SHP77 treated with DMSO at 0.1 percent for 48 hours (cell line): ENCODE measurements at regions not wholly inside any gene's neighbourhood (a gene's known extent, or its start where the extent isn't known, plus 50 kb on each side); places are given as distances from the start of the nearest gene placed in this dataset.
"Not testable (repeated sequence)": the region's sequence is repeated elsewhere in the genome, so short reads cannot be mapped to it uniquely, and the experiment has no call there.

Source experiments
- DNase-seq: peaks from one replicate; lab custom pipeline; 2025; lab: John Stamatoyannopoulos, UW

DNA sequence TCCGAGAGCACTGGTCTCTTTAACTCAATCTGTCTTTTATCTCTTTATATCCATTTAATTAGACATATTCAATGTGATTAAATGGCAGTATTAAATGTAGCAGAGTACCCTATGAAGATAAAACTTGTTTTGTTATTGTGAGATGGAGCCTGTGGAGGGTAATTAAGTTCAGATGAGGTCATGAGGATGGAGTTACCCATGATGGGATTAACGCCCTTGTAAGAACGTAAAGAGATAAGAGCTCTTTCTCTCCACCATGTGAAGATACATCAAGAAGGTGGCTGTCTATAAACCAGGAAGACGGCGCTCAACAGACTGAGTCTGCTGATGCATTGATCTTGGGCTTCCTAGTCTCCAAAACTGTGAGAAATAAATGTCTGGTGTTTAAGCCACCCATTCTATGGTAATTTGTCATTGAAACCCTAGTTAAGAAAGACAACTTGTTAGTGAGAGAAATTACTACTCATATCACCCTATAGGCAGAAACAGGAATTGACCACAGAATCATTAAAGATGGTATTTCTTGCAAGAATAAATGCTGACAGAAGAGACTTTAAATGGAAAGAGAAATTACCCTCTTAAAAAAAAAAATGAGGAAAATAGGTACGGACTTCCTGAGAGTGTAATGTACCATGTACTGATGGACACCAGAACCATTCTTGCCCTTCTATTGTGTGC lies 738.7 kb upstream of the CHAC2 start:
- no peak for DNase-seq

GRCh38 chr2:53028225-53028624 lies 739.4 kb upstream of the CHAC2 start:
- no peak for DNase-seq

GRCh38 chr2:53022248-53022647 lies 745.4 kb upstream of the CHAC2 start:
- DNase-seq = not testable (repeated sequence)

- DNase-seq = no peak
Observed at GRCh38 chr2:53021828-53022227, 745.8 kb upstream of the CHAC2 start.

DNA sequence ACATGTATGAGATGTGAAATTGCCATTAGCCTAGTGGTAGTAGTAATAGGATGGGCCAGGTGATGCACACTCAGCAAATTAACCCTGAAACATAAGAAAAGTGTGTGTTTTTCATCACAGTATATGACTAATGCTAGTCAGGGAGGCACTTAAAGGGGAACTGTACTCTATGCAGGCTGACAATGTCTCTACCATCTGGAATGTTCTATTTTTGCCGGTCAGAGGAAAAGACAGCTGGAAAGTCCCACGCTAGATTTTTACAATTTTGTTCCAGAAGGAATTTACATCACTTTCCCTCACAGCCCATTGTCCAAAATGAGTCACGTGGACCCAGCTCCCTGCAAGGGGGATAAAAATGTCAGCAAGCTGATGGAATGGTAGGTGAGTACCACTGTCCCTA lies 746.3 kb upstream of the CHAC2 start:
- no peak for DNase-seq

DNA sequence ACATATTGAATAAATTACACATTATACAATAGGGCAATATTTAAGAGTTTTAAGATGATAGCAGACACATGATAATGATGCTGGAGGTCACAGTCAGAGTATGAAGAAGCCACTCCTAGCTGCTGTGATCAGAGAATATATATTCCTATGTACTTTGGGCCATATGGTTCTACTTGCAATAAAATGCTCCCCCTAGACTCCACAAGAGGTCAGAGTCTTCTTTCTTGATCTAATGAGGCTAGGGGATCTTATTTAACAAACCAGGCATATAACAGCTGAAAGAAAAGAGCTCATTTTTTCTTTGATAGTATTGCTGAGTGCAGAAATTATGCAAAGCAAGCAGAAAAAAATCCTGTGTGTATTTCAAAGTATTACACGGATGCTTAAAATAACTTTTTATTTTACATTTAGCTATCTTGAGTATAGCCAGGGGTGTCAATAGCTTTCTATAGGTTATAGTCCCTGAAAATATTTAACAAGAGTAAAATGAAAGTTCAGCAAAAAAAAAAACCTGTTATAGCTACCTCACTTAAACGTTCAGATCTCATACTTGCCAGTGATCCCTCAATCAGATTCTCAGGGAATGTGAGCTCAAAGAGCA lies 748.7 kb upstream of the CHAC2 start:
- no peak for DNase-seq

GRCh38 chr2:53006980-53007379 lies 760.6 kb upstream of the CHAC2 start:
- DNase-seq = no peak

DNA sequence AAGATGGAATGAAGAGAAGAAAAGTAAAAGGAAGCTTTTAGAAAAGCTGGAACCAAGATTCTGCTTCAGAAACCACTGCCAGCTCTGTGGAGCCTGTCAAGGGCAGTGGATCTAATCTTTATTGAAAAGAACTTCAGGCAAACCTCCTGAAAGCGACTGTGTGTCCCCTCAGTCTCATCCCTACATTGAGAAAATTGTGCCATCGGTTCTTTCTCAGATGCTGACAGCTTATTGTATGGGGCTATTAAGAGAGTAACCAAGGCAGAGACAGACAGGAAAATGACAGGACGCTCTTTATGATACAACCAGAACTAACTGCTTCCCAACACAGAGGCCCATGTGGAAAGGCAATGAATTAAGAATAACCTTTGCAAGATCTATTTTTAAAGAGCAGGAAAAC lies 763.2 kb upstream of the CHAC2 start:
- no peak for DNase-seq

GRCh38 chr2:52995424-52995823 lies 772.2 kb upstream of the CHAC2 start:
- no peak for DNase-seq

- no peak for DNase-seq
Observed at GRCh38 chr2:52976143-52976949, 791.3 kb upstream of the CHAC2 start.

- DNase-seq = no peak
Observed at GRCh38 chr2:52974127-52974526, 793.5 kb upstream of the CHAC2 start.

GRCh38 chr2:52970642-52971041 lies 797.0 kb upstream of the CHAC2 start:
- no peak for DNase-seq

DNA sequence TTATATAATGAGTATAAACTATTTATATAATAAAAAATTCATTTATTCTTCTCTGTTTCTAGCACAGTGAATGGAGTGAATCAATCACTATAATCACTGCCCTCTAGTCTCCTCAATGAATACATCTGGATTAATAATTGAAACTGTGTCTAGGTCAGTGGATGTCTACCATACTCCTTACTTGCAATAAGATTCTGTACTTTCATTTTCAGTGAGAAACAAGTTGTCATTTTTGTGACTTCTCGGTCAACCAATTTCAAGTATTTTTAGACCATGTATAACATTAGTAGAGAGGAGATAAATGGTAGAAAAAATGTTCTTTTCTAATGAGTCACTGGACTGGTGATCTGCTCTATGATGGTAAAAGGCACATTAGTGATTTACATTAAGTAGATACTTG lies 799.6 kb upstream of the CHAC2 start:
- no peak for DNase-seq

DNA sequence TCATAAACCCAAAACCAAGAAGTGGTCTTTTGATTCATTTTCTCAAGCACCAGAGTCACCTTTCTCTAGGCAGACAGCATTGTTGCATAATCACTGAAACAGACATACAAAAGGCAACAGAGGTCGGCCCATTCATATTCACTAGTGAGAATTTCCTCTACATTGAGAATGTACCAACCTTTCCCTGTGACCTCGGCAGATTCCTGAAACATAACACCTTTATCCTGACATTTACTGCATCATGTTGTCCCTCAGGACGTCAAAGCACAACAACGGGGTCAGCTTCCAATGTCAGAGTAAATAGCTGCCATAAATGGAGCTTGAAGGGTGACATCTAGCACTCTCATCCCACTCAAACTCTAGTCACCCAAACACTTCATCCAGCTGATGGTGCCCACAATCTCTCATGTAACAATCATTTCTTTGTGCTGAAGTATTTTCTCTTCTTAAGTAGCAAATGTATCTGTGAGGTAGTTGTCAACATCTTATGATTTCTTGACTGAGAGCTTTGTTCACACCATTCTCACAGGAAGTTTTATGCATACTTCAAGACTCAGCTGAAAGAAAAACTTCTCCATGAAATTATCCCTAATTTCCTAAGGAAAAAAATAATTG lies 802.6 kb upstream of the CHAC2 start:
- no peak for DNase-seq

GRCh38 chr2:52961403-52961802 lies 806.2 kb upstream of the CHAC2 start:
- DNase-seq = no peak

GRCh38 chr2:52960881-52961280 lies 806.7 kb upstream of the CHAC2 start:
- no peak for DNase-seq

DNA sequence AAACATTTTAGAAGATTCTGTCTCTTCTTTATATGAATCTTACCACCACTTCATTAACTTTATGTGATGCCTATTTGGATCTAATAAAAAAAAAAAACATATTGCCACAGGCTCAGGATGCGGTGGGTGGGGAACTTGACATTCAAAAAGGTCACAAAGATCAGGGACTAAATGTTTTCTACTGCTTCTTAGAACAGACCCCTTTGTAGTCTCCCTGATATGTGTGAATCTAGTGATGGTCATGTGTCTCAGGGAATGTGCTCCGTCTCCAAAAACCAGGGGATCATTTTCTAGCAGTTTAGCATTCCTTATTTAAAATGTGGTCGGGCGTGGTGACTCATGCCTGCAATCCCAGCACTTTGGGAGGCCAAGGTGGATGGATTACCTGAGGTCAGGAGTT lies 807.8 kb upstream of the CHAC2 start:
- no peak for DNase-seq

- no peak for DNase-seq
Observed at GRCh38 chr2:52956766-52957165, 810.8 kb upstream of the CHAC2 start.

DNA sequence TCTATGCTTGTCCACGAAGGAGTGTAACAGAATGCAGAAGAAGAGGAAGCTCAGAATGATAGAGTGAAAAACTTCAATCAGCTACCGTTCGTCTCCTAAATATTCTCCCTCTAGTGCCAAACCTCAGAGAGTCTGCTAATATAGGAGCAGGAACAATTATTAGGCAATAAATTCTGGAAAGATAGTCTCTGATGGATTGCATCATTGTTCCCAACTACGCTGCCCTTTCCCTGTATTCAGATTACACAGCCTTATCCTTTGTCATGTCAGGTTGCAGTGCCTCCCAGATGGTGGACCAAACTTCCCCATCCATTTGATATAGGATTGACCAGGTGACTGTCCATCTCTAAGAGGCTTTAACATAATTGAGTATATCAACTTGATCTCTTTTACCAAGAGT lies 811.5 kb upstream of the CHAC2 start:
- DNase-seq = no peak

- DNase-seq = no peak
Observed at GRCh38 chr2:52955079-52955478, 812.5 kb upstream of the CHAC2 start.

GRCh38 chr2:52940101-52940500 lies 827.5 kb upstream of the CHAC2 start:
- no peak for DNase-seq

- DNase-seq = no peak
Observed at GRCh38 chr2:52939250-52939649, 828.4 kb upstream of the CHAC2 start.

- no peak for DNase-seq
Observed at GRCh38 chr2:52936029-52936428, 831.6 kb upstream of the CHAC2 start.
